A673 (cell line): ENCODE measurements at regions not wholly inside any gene's neighbourhood (a gene's known extent, or its start where the extent isn't known, plus 50 kb on each side); places are given as distances from the start of the nearest gene placed in this dataset.

Source experiments
- BruUV-seq: library from RNA; stranded (reverse); fragments of 400-500 nt; replicated peaks from 2 replicates; lab custom pipeline; 2021; lab: Mats Ljungman, UMichigan
- CTCF ChIA-PET: fragments of 300-600 bp; sonication (Branson Sonifier 250); formaldehyde crosslinking; loops from one replicate; lab custom pipeline; 2022; ENCODE audit warnings: antibody characterized with exemption; lab: Charles Lee
- POLR2A ChIA-PET: fragments of 300-600 bp; sonication (Branson Sonifier 250); formaldehyde crosslinking; loops from one replicate; lab custom pipeline; 2022; ENCODE audit warnings: antibody characterized with exemption; ENCODE audit not compliant: low non-redundant PET; lab: Charles Lee
- DNase-seq: peaks from one replicate; pipeline ENCODE4 v3.0.0-alpha.2; 2015; ENCODE audit warnings: low spot score
- H3K27ac ChIP-seq: fragments of 200-600 bp; sonication (generic); 2 replicates; pipeline ENCODE4 v1.5.1; 2016; ENCODE audit warnings: mixed run types, low read depth, mild to moderate bottlenecking, mixed read lengths, antibody characterized with exemption, low read length; ENCODE audit not compliant: poor library complexity, severe bottlenecking
- H3K27me3 ChIP-seq: fragments of 200-600 bp; sonication (generic); replicated peaks from 2 replicates; pipeline ENCODE4 v1.6.1; 2017; ENCODE audit warnings: mixed run types, low read depth, mild to moderate bottlenecking, mixed read lengths, antibody characterized with exemption, low read length; ENCODE audit not compliant: insufficient read depth, poor library complexity
- H3K36me3 ChIP-seq: fragments of 200-600 bp; sonication (generic); 2 replicates; pipeline ENCODE4 v1.6.1; 2016; ENCODE audit warnings: mixed run types, mild to moderate bottlenecking, mixed read lengths, antibody characterized with exemption, low read length; ENCODE audit not compliant: insufficient read depth, poor library complexity, severe bottlenecking
- H3K4me1 ChIP-seq: fragments of 200-600 bp; sonication (generic); 2 replicates; pipeline ENCODE4 v1.6.1; 2017; ENCODE audit warnings: mixed run types, mild to moderate bottlenecking, mixed read lengths, antibody characterized with exemption, low read length; ENCODE audit not compliant: insufficient read depth, poor library complexity, severe bottlenecking
- H3K4me3 ChIP-seq: fragments of 200-600 bp; sonication (generic); 2 replicates; pipeline ENCODE4 v1.5.1; 2016; ENCODE audit warnings: low read depth, mixed run types, mild to moderate bottlenecking, mixed read lengths, low read length; ENCODE audit not compliant: poor library complexity, severe bottlenecking
- H3K9me3 ChIP-seq: fragments of 200-600 bp; sonication (generic); 2 replicates; pipeline ENCODE4 v1.6.1; 2016; ENCODE audit warnings: mixed run types, low read depth, mild to moderate bottlenecking, mixed read lengths, antibody characterized with exemption, low read length; ENCODE audit not compliant: poor library complexity, severe bottlenecking
- CTCF ChIP-seq: fragments of 300-800, 200-600 bp; sonication (generic); conservative IDR thresholded peaks from 2 replicates; pipeline ENCODE4 v1.5.1; 2017; ENCODE audit warnings: low read depth, mild to moderate bottlenecking, antibody characterized with exemption, low read length, moderate library complexity, mixed read lengths
- EZH2 ChIP-seq: fragments of 200-600 bp; sonication (generic); IDR thresholded peaks from 2 replicates; pipeline ENCODE4 v1.6.1; 2017; ENCODE audit warnings: borderline replicate concordance, low read depth, mild to moderate bottlenecking, mixed read lengths, antibody characterized with exemption, low read length; ENCODE audit not compliant: poor library complexity, severe bottlenecking
- intact Hi-C: fragments of 100-400 bp; cut with micrococcal nuclease; formaldehyde crosslinking; loops from one replicate; pipeline ENCODE4 v1.10.0; 2022; ENCODE audit not compliant: unreplicated experiment

GRCh38 chr9:27659571-27659970, 86.3 kb upstream of the C9orf72 start:
- H3K9me3 ChIP-seq, result no peaks in the 10 kb centered on the region
- intact Hi-C loops, result no loop called here
- no peaks in the 10 kb centered on the region for H3K4me1 ChIP-seq
- no peaks in the 10 kb centered on the region for H3K36me3 ChIP-seq
- H3K27ac ChIP-seq, result no peak overlapping the region
- BruUV-seq, result no TSS peak
- H3K4me3 ChIP-seq, result no peak overlapping the region
- no peak for TF ChIP-seq EZH2
- TF ChIP-seq CTCF, result no peak
- POLR2A ChIA-PET, result no interaction called here
- no peak for DNase-seq
- CTCF ChIA-PET, result no interaction called here
- H3K27me3 ChIP-seq, result peaks cover 2% of the 10 kb centered on the region

- POLR2A ChIA-PET, result interaction anchor here (0.7 kb wide), 1 partner anchor 783 kb away, joined by 3 read pairs; no protein-coding TSS in a partner anchor
- intact Hi-C loops, result no loop called here
- Histone ChIP-seq H3K4me1 (no peaks in the 10 kb centered on the region), H3K27ac (no peak overlapping the region), H3K9me3 (no peaks in the 10 kb centered on the region), H3K27me3 (peaks cover 5% of the 10 kb centered on the region), H3K36me3 (no peaks in the 10 kb centered on the region), H3K4me3 (no peak overlapping the region)
- DNase-seq, result no peak
- no TSS peak for BruUV-seq
- TF ChIP-seq CTCF (no peak), EZH2 (no peak)
- CTCF ChIA-PET, result no interaction called here
These were observed 86.9 kb upstream of the C9orf72 start for GRCh38 chr9:27660148-27660547.

- H3K4me3 ChIP-seq, result no peak overlapping the region
- BruUV-seq, result no TSS peak
- ChIA-PET CTCF (no interaction called here), POLR2A (no interaction called here)
- TF ChIP-seq EZH2 (no peak), CTCF (no peak)
- no peak for DNase-seq
- H3K27me3 ChIP-seq, result peaks cover 5% of the 10 kb centered on the region
- H3K36me3 ChIP-seq, result no peaks in the 10 kb centered on the region
- H3K4me1 ChIP-seq, result no peaks in the 10 kb centered on the region
- H3K9me3 ChIP-seq, result no peaks in the 10 kb centered on the region
- no peak overlapping the region for H3K27ac ChIP-seq
- intact Hi-C loops, result no loop called here
These were observed 90.2 kb upstream of the C9orf72 start for GRCh38 chr9:27663526-27663925.
